SK-N-SH treated with all-trans-retinoic acid at 6 μM for 48 hours (cell line): ENCODE measurements at regions not wholly inside any gene's neighbourhood (a gene's known extent, or its start where the extent isn't known, plus 50 kb on each side); places are given as distances from the start of the nearest gene placed in this dataset.

Experiments
- ATAC-seq: fragments of 200-7000 bp; cut with Tn5 transposase; 3 replicates; pipeline ENCODE4 v1.9.1; 2020; ENCODE audit warnings: mild to moderate bottlenecking, moderate library complexity
- ARNTL ChIP-seq: fragments of 450-650 bp; formaldehyde crosslinking; IDR thresholded peaks from 2 replicates; pipeline ENCODE4 v1.5.0; 2020; ENCODE audit warnings: low read depth, mild to moderate bottlenecking, moderate library complexity, borderline replicate concordance
- BACH2 ChIP-seq: fragments of 250-450 bp; sonication (Bioruptor Pico); IDR thresholded peaks from 2 replicates; pipeline ENCODE4 v1.9.0; 2021; ENCODE audit warnings: mild to moderate bottlenecking, borderline replicate concordance
- CREB5 ChIP-seq: fragments of 250-450 bp; sonication (Bioruptor Pico); IDR thresholded peaks from 2 replicates; pipeline ENCODE4 v1.5.1; 2020; ENCODE audit warnings: low read depth, mild to moderate bottlenecking, moderate library complexity
- CSDC2 ChIP-seq: fragments of 250-450 bp; sonication (Bioruptor Pico); IDR thresholded peaks from 2 replicates; pipeline ENCODE4 v1.5.0; 2020; ENCODE audit warnings: mild to moderate bottlenecking, moderate library complexity
- ESRRG ChIP-seq: fragments of 250-450 bp; sonication (Bioruptor Pico); IDR thresholded peaks from 2 replicates; pipeline ENCODE4 v1.6.1; 2021; ENCODE audit warnings: mild to moderate bottlenecking
- GLIS3 ChIP-seq: fragments of 250-450 bp; sonication (Bioruptor Pico); IDR thresholded peaks from 2 replicates; pipeline ENCODE4 v1.5.0; 2020; ENCODE audit warnings: mild to moderate bottlenecking, moderate library complexity
- ISL1 ChIP-seq: fragments of 250-450 bp; sonication (Bioruptor Pico); IDR thresholded peaks from 2 replicates; pipeline ENCODE4 v2.1.2; 2022; ENCODE audit warnings: mild to moderate bottlenecking, moderate library complexity
- OSR1 ChIP-seq: fragments of 250-450 bp; sonication (Bioruptor Pico); IDR thresholded peaks from 2 replicates; pipeline ENCODE4 v1.8.0; 2022; ENCODE audit warnings: moderate library complexity, mild to moderate bottlenecking, inconsistent platforms
- PATZ1 ChIP-seq: fragments of 250-450 bp; sonication (Bioruptor Pico); IDR thresholded peaks from 2 replicates; pipeline ENCODE4 v1.8.0; 2020; ENCODE audit warnings: mild to moderate bottlenecking, moderate library complexity, borderline replicate concordance
- POU6F1 ChIP-seq: fragments of 250-450 bp; sonication (Bioruptor Pico); IDR thresholded peaks from 2 replicates; pipeline ENCODE4 v1.8.0; 2021; ENCODE audit warnings: low read depth, mild to moderate bottlenecking, moderate library complexity, borderline replicate concordance
- PPARA ChIP-seq: fragments of 250-450 bp; sonication (Bioruptor Pico); IDR thresholded peaks from 2 replicates; pipeline ENCODE4 v1.5.0; 2020; ENCODE audit warnings: mild to moderate bottlenecking, borderline replicate concordance
- RARB ChIP-seq: fragments of 250-450 bp; sonication (Bioruptor Pico); IDR thresholded peaks from 2 replicates; pipeline ENCODE4 v1.8.0; 2021; ENCODE audit warnings: mild to moderate bottlenecking, moderate library complexity
- SNAI2 ChIP-seq: fragments of 250-450 bp; sonication (Bioruptor Pico); IDR thresholded peaks from 2 replicates; pipeline ENCODE4 v1.5.0; 2020; ENCODE audit warnings: mild to moderate bottlenecking, moderate library complexity
- TCF4 ChIP-seq: fragments of 250-450 bp; sonication (Bioruptor Pico); IDR thresholded peaks from 2 replicates; pipeline ENCODE4 v1.8.0; 2021; ENCODE audit warnings: mild to moderate bottlenecking, moderate library complexity, borderline replicate concordance
- TSHZ2 ChIP-seq: fragments of 250-450 bp; sonication (Bioruptor Pico); IDR thresholded peaks from 2 replicates; pipeline ENCODE4 v1.5.0; 2020; ENCODE audit warnings: mild to moderate bottlenecking, moderate library complexity
- ZFP30 ChIP-seq: fragments of 450-650 bp; formaldehyde crosslinking; IDR thresholded peaks from 2 replicates; pipeline ENCODE4 v1.5.0; 2022; ENCODE audit warnings: mild to moderate bottlenecking, moderate library complexity
- ZNF565 ChIP-seq: fragments of 450-650 bp; formaldehyde crosslinking; conservative IDR thresholded peaks from 2 replicates; pipeline ENCODE4 v1.5.0; 2020; ENCODE audit warnings: low read depth, mild to moderate bottlenecking, moderate library complexity
- ZNF70 ChIP-seq: fragments of 450-650 bp; formaldehyde crosslinking; IDR thresholded peaks from 2 replicates; pipeline ENCODE4 v1.5.0; 2020; ENCODE audit warnings: mild to moderate bottlenecking, moderate library complexity
- ZNF8 ChIP-seq: fragments of 450-650 bp; formaldehyde crosslinking; IDR thresholded peaks from 2 replicates; pipeline ENCODE4 v1.5.0; 2020; ENCODE audit warnings: mild to moderate bottlenecking, moderate library complexity
- TF ChIP-seq, protein P1 (sequence below): fragments of 250-450 bp; sonication (Bioruptor Pico); IDR thresholded peaks from 2 replicates; pipeline ENCODE4 v1.5.1; 2021; ENCODE audit warnings: mild to moderate bottlenecking, moderate library complexity

GRCh38 chr2:129006135-129006886 lies 687.6 kb upstream of the HS6ST1 start:
- ATAC-seq = no peak

GRCh38 chr2:129006901-129007300 lies 688.2 kb upstream of the HS6ST1 start:
- ATAC-seq = no peak
- TF ChIP-seq CSDC2 (CRISPR knock-in tag) = no peak
- no peak for TF ChIP-seq ZNF565 (CRISPR knock-in tag)
- TF ChIP-seq ESRRG (CRISPR knock-in tag) = no peak
- no peak for TF ChIP-seq BACH2 (CRISPR knock-in tag)
- no peak for TF ChIP-seq ISL1 (CRISPR knock-in tag)
- no peak for TF ChIP-seq ZNF8 (CRISPR knock-in tag)
- TF ChIP-seq, protein P1, sequence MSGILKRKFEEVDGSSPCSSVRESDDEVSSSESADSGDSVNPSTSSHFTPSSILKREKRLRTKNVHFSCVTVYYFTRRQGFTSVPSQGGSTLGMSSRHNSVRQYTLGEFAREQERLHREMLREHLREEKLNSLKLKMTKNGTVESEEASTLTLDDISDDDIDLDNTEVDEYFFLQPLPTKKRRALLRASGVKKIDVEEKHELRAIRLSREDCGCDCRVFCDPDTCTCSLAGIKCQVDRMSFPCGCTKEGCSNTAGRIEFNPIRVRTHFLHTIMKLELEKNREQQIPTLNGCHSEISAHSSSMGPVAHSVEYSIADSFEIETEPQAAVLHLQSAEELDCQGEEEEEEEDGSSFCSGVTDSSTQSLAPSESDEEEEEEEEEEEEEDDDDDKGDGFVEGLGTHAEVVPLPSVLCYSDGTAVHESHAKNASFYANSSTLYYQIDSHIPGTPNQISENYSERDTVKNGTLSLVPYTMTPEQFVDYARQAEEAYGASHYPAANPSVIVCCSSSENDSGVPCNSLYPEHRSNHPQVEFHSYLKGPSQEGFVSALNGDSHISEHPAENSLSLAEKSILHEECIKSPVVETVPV (CRISPR knock-in tag) = no peak
- TF ChIP-seq ZFP30 (CRISPR knock-in tag) = no peak
- TF ChIP-seq ZNF70 (CRISPR knock-in tag) = no peak
- TF ChIP-seq POU6F1 (CRISPR knock-in tag) = no peak

More at GRCh38 chr2:129006135-129006886, 687.6 kb upstream of the HS6ST1 start:
- no peak for TF ChIP-seq POU6F1 (CRISPR knock-in tag)
- no peak for TF ChIP-seq CREB5
- no peak for TF ChIP-seq ZNF8 (CRISPR knock-in tag)
- TF ChIP-seq ARNTL (CRISPR knock-in tag) = no peak
- no peak for TF ChIP-seq ESRRG (CRISPR knock-in tag)
- no peak for TF ChIP-seq TSHZ2
- TF ChIP-seq TCF4 (CRISPR knock-in tag) = no peak
- no peak for TF ChIP-seq RARB (CRISPR knock-in tag)
- TF ChIP-seq ZNF565 (CRISPR knock-in tag) = no peak
- TF ChIP-seq GLIS3 (CRISPR knock-in tag) = no peak
- TF ChIP-seq PPARA (CRISPR knock-in tag) = no peak
- TF ChIP-seq ZFP30 (CRISPR knock-in tag) = no peak
- no peak for TF ChIP-seq SNAI2 (CRISPR knock-in tag)
- no peak for TF ChIP-seq OSR1 (CRISPR knock-in tag)
- TF ChIP-seq PATZ1 = no peak
